GM20000 (cell line): ENCODE measurements at regions not wholly inside any gene's neighbourhood (a gene's known extent, or its start where the extent isn't known, plus 50 kb on each side); places are given as distances from the start of the nearest gene placed in this dataset.

Experiments used
- DNase-seq: peaks from one replicate; pipeline ENCODE4 v3.0.0; 2012; ENCODE audit warnings: low spot score
- TF ChIP-seq, protein P1 (sequence below): IDR thresholded peaks from 2 replicates; pipeline ENCODE4 v1.5.1; 2012; ENCODE audit warnings: mild to moderate bottlenecking, control low read depth; ENCODE audit errors: extremely low read depth, missing control alignments

GRCh38 chr10:62961951-62962523, 145.9 kb upstream of the EGR2 start:
- no peak for DNase-seq
- TF ChIP-seq, protein P1, sequence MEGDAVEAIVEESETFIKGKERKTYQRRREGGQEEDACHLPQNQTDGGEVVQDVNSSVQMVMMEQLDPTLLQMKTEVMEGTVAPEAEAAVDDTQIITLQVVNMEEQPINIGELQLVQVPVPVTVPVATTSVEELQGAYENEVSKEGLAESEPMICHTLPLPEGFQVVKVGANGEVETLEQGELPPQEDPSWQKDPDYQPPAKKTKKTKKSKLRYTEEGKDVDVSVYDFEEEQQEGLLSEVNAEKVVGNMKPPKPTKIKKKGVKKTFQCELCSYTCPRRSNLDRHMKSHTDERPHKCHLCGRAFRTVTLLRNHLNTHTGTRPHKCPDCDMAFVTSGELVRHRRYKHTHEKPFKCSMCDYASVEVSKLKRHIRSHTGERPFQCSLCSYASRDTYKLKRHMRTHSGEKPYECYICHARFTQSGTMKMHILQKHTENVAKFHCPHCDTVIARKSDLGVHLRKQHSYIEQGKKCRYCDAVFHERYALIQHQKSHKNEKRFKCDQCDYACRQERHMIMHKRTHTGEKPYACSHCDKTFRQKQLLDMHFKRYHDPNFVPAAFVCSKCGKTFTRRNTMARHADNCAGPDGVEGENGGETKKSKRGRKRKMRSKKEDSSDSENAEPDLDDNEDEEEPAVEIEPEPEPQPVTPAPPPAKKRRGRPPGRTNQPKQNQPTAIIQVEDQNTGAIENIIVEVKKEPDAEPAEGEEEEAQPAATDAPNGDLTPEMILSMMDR, result no peak

DNA sequence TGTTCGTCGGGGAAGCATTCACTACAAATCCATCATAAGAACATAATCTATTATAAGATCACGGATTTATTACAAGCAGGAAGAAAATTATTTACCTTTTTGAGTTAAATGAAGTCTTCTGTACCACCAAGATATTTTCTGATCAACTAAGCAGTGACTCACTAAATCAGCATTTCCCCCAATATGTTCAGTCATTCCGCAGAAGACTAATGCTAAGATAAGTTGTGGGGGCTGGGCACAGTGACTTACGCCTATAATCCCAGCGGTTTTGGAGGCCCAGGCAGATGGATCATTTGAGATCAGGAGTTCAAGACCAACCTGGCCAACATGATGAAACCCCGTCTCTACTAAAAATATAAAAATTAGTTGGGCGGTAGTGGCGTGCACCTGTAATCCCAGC, 144.2 kb upstream of the EGR2 start:
- TF ChIP-seq, protein P1, result no peak
- no peak for DNase-seq

DNA sequence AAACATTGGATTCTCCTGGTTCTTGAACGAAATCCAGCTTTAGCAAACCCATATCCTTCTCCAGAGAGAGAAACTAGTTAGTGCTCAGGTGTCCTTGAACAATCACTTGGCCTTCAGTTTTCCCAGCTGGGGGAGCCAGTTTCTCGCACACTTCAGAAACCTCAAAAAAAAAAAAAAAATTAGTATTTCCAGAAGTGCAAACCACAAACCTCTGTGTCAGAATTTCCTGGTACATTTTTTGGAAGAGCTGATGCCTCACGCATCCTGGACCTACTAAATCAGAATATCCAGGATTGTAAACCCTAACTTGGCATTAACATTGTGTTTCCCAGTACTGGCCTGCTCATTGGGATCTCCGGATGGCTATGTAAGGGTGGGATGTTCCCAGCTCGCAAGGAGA, 143.4 kb upstream of the EGR2 start:
- TF ChIP-seq, protein P1, result no peak
- no peak for DNase-seq

DNA sequence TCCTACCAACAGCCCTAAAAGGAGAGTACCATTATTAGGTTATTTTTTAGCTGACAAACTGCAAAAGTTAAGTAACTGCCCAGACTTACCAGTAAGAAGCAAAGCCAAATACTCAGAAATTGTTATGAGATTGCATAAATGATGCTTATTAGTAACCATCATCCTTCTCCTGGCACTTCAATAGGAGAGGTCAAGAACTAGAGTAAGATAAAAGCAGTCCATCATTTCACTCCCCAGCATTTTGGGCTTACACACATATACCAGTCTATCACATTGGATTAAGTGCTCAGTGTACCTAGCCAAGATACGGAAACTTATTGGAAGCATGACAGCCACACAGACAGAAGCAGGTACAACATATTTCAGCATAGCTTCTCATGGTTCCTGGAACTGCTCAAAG, 142.8 kb upstream of the EGR2 start:
- no peak for DNase-seq
- TF ChIP-seq, protein P1, result no peak

DNA sequence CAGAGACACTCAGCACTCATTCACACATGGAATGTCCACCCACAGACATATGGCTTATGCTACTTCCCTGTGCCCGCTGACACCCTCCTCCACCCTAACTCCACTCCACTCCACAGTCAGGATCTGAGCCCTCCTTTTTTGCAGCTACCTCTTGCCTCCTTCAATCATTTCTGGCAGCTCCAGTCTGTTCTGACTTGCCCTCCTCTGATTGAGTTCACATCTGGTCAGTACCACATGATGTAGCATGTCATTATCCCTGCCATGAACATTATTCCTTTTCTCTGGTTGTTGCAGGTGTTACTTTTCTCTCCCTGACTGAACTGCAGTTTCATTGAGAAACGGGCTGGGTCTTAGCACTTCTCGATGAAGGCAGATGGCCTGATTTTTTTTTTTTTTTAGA, 130.1 kb upstream of the EGR2 start:
- TF ChIP-seq, protein P1, result no peak
- DNase-seq, result no peak

- TF ChIP-seq, protein P1, result no peak
- DNase-seq, result no peak
These were observed 123.5 kb upstream of the EGR2 start for GRCh38 chr10:62939698-62940097.

GRCh38 chr10:62938672-62939071, 122.5 kb upstream of the EGR2 start:
- TF ChIP-seq, protein P1, result no peak
- DNase-seq, result no peak
